ENCODE measurements at regions not wholly inside any gene's neighbourhood (a gene's known extent, or its start where the extent isn't known, plus 50 kb on each side); places are given as distances from the start of the nearest gene placed in this dataset.
A peak's percentile ranks its signal among the peaks of the same experiment; 100 is the strongest.

DNA sequence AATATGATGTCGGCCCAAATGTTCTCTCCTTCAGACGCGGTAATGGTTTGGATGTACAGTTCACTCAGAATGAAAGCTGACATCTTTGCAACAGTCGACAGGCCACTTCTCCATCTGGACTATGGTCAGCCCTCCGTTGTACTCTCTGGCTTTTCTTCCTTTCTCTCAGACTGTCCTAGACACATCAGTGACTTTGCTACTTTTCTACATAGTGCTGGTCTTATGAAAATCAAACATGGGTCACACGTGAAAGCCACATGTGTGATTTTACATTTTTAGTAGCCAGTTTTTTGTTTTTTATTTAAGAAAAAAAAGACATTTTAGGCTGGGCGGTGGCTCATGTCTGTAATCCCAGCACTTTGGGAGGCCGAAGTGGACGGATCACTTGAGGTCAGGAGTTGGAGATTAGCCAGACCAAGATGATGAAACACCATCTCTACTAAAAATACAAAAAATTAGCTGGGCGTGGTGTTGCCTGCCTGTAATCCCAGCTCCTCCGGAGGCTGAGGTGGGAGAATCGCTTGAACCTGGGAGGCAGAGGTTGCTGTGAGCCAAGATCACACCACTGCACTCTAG lies 644.1 kb downstream of the KCNJ2 start:
- no peaks in the 10 kb centered on the region for H3K27me3 ChIP-seq (ENCODE audit: control insufficient read depth, insufficient read depth, low read length)
- ATAC-seq (ENCODE audit: low read depth) (no peak), DNase-seq (no peak)
- no peak overlapping the region for H3K56ac ChIP-seq (ENCODE audit: extremely low read depth, insufficient read depth, low read length)
- BruUV-seq (replicated peaks) = no TSS peak
- H3K4me1 ChIP-seq (ENCODE audit: control insufficient read depth, insufficient read depth, low read length) = peaks cover 3% of the 10 kb centered on the region
- no peak overlapping the region for H3K14ac ChIP-seq (replicated peaks; ENCODE audit: low read depth, low read length)
- H3K4me2 ChIP-seq (ENCODE audit: low read depth, low read length) = no peak overlapping the region
- peak overlapping the region; percentile 65 for H2AK9ac ChIP-seq (replicated peaks; ENCODE audit: low read depth, low read length, poor library complexity)
- no peak overlapping the region for H2BK20ac ChIP-seq (ENCODE audit: low read depth, low read length)
- no peak overlapping the region; the same call in 1 of the 2 replicates for H2BK120ac ChIP-seq (ENCODE audit: low read depth, low read length)
- no peak overlapping the region for H2BK5ac ChIP-seq (ENCODE audit: low read depth, low read length, poor library complexity, severe bottlenecking)
- dilution Hi-C loops (cut with HindIII; ENCODE audit: low sequenced_read_pairs, unreplicated experiment) = no loop called here
- no peak overlapping the region for H3K4ac ChIP-seq (ENCODE audit: low read depth, low read length)
- H4K20me1 ChIP-seq (ENCODE audit: insufficient read depth, low read length) = no peaks in the 10 kb centered on the region
- H3K9me1 ChIP-seq (ENCODE audit: insufficient read depth, low read length) = no peaks in the 10 kb centered on the region
- in situ Hi-C loops (cut with MboI; ENCODE audit: low sequenced_read_pairs) = no loop called here
- H2BK15ac ChIP-seq (ENCODE audit: low read depth, low read length) = no peak overlapping the region; the same call in 2 of the 3 replicates
- H4K91ac ChIP-seq (ENCODE audit: insufficient read depth, low read depth, low read length) = no peak overlapping the region
- H3K79me1 ChIP-seq (ENCODE audit: low read depth in 1 of 2, low read length in 2 of 2) = no peaks in the 10 kb centered on the region
- no peaks in the 10 kb centered on the region for H3K36me3 ChIP-seq (ENCODE audit: control insufficient read depth, insufficient read depth, low read length)
- no peaks in the 10 kb centered on the region for H3K9me3 ChIP-seq (ENCODE audit: control insufficient read depth, insufficient read depth, low read length)
- no peak overlapping the region for H3K23ac ChIP-seq (ENCODE audit: low read depth, low read length)
- no peak overlapping the region for H2AFZ ChIP-seq (replicated peaks; ENCODE audit: low read length, poor library complexity)
- POLR2A ChIA-PET (ENCODE audit: unreplicated experiment) = no interaction called here
- intact Hi-C loops (cut with micrococcal nuclease) = no loop called here
- no peak overlapping the region for H2AK5ac ChIP-seq (ENCODE audit: low read depth, low read length)
- H3K4me3 ChIP-seq (ENCODE audit: insufficient read depth, low read depth, low read length) = no peak overlapping the region
- no peak overlapping the region for H3K9ac ChIP-seq (ENCODE audit: low read depth, low read length)
- WGBS, 2 experiments (ENCODE audit: extremely low coverage in 2 of 2, insufficient read length in 1 of 2) = no CpG with 5 or more reads among the region's 12 CpGs
- H3K27ac ChIP-seq (ENCODE audit: insufficient read depth, low read length) = no peak overlapping the region
- TF ChIP-seq, protein P1, sequence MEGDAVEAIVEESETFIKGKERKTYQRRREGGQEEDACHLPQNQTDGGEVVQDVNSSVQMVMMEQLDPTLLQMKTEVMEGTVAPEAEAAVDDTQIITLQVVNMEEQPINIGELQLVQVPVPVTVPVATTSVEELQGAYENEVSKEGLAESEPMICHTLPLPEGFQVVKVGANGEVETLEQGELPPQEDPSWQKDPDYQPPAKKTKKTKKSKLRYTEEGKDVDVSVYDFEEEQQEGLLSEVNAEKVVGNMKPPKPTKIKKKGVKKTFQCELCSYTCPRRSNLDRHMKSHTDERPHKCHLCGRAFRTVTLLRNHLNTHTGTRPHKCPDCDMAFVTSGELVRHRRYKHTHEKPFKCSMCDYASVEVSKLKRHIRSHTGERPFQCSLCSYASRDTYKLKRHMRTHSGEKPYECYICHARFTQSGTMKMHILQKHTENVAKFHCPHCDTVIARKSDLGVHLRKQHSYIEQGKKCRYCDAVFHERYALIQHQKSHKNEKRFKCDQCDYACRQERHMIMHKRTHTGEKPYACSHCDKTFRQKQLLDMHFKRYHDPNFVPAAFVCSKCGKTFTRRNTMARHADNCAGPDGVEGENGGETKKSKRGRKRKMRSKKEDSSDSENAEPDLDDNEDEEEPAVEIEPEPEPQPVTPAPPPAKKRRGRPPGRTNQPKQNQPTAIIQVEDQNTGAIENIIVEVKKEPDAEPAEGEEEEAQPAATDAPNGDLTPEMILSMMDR (conservative IDR thresholded peaks at IDR 0.05; ENCODE audit: low read depth, low read length) = no peak
- TF ChIP-seq RAD21 (IDR thresholded peaks at IDR 0.05; ENCODE audit: low read length) = no peak
- TF ChIP-seq, protein P2, sequence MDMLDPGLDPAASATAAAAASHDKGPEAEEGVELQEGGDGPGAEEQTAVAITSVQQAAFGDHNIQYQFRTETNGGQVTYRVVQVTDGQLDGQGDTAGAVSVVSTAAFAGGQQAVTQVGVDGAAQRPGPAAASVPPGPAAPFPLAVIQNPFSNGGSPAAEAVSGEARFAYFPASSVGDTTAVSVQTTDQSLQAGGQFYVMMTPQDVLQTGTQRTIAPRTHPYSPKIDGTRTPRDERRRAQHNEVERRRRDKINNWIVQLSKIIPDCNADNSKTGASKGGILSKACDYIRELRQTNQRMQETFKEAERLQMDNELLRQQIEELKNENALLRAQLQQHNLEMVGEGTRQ (IDR thresholded peaks at IDR 0.05; ENCODE audit: low read depth, low read length) = no peak
- no peak for TF ChIP-seq RCOR1 (IDR thresholded peaks at IDR 0.05; ENCODE audit: insufficient replicate concordance, low read length)
- TF ChIP-seq RFX5 (IDR thresholded peaks at IDR 0.05; ENCODE audit: low read depth, low read length) = no peak
- TF ChIP-seq CEBPB (IDR thresholded peaks at IDR 0.05; ENCODE audit: low read depth, low read length) = no peak
- TF ChIP-seq POLR2A (IDR thresholded peaks at IDR 0.05; ENCODE audit: low read depth, low read length) = no peak
- no peak for TF ChIP-seq SMC3 (IDR thresholded peaks at IDR 0.05; ENCODE audit: low read depth, low read length)
- TF ChIP-seq MAZ (IDR thresholded peaks at IDR 0.05; ENCODE audit: borderline replicate concordance, low read depth, low read length) = no peak
- TF ChIP-seq NFE2L2 (IDR thresholded peaks at IDR 0.05; ENCODE audit: low read depth, low read length) = no peak
- TF ChIP-seq, protein P3, sequence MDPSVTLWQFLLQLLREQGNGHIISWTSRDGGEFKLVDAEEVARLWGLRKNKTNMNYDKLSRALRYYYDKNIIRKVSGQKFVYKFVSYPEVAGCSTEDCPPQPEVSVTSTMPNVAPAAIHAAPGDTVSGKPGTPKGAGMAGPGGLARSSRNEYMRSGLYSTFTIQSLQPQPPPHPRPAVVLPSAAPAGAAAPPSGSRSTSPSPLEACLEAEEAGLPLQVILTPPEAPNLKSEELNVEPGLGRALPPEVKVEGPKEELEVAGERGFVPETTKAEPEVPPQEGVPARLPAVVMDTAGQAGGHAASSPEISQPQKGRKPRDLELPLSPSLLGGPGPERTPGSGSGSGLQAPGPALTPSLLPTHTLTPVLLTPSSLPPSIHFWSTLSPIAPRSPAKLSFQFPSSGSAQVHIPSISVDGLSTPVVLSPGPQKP (IDR thresholded peaks at IDR 0.05; ENCODE audit: borderline replicate concordance, low read depth, low read length) = no peak
- TF ChIP-seq MAFK (IDR thresholded peaks at IDR 0.05; ENCODE audit: low read depth, low read length) = no peak
- TF ChIP-seq MXI1 (IDR thresholded peaks at IDR 0.05; ENCODE audit: borderline replicate concordance, low read depth, low read length) = no peak
- TF ChIP-seq CHD1 (IDR thresholded peaks at IDR 0.05; ENCODE audit: low read depth, low read length) = no peak
- CTCF ChIA-PET = interaction anchor here (0.6 kb wide), 1 partner anchor 45 kb away, joined by 4 read pairs; no protein-coding TSS in a partner anchor
- H4K5ac ChIP-seq (ENCODE audit: low read depth, low read length) = no peak overlapping the region
- H3K18ac ChIP-seq (ENCODE audit: low read depth, low read length) = 0 out of 2 replicates have a peak overlapping the region, but pooled peaks have one; percentile 13
- H4K8ac ChIP-seq (ENCODE audit: low read depth in 2 of 2, low read length in 2 of 2) = no peak overlapping the region

Measured in IMR-90 (cell line).